ENCODE measurements at regions not wholly inside any gene's neighbourhood (a gene's known extent, or its start where the extent isn't known, plus 50 kb on each side); places are given as distances from the start of the nearest gene placed in this dataset.

DNA sequence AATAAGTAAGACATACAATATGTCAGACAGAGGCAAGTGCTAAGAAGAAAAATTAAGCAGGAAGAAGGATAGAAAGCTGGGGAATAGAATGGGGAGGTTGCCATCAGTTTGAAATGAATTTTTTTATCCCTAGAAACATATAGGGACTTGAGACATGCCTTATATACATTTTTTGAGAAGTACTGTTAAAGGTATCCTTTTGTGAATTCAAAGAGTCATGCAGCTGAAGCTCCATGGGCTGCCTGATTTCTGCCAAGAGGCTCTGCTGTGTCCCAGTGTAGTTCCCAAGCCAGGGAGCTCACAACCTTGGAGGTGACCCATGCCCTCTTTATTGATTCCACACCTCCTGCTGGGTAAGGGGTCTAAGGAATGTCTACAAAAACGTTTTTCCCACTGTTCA lies 564.6 kb upstream of the DIPK2B start:
- Histone ChIP-seq H3K4me3 (no peak overlapping the region), H3K27ac (peak overlapping the region in 1 of 2 donors; percentile 29), H3K9me3 (no peaks in the 10 kb centered on the region), H3K27me3 (no peaks in the 10 kb centered on the region), H3K36me3 (no peaks in the 10 kb centered on the region), H3K4me1 (no peaks in the 10 kb centered on the region)
- TF ChIP-seq CTCF (IDR thresholded peaks at IDR 0.05) = no peak
- no peak for TF ChIP-seq POLR2A (IDR thresholded peaks at IDR 0.05)
- intact Hi-C loops (cut with DNase I; ENCODE audit: low total_unique reads) = no loop called here
- no peak for DNase-seq

GRCh38 chrX:45762699-45763647 lies 562.3 kb upstream of the DIPK2B start:
- no peak for DNase-seq
- H3K4me1 ChIP-seq = no peaks in the 10 kb centered on the region
- H3K4me3 ChIP-seq = no peak overlapping the region
- H3K27ac ChIP-seq = peak overlapping the region in 1 of 2 donors; percentile 1
- TF ChIP-seq CTCF (IDR thresholded peaks at IDR 0.05) = no peak
- TF ChIP-seq POLR2A (IDR thresholded peaks at IDR 0.05) = no peak
- intact Hi-C loops (cut with DNase I; ENCODE audit: low total_unique reads) = no loop called here
- no peaks in the 10 kb centered on the region for H3K36me3 ChIP-seq
- no peaks in the 10 kb centered on the region for H3K27me3 ChIP-seq
- no peaks in the 10 kb centered on the region for H3K9me3 ChIP-seq

- Histone ChIP-seq H3K36me3 (no peaks in the 10 kb centered on the region), H3K9me3 (no peaks in the 10 kb centered on the region), H3K4me1 (no peaks in the 10 kb centered on the region), H3K4me3 (no peak overlapping the region), H3K27ac (peak overlapping the region in 1 of 2 donors; percentile 20), H3K27me3 (peaks cover 0 to 2% of the 10 kb centered on the region in 2 donors)
- intact Hi-C loops (cut with DNase I; ENCODE audit: low total_unique reads) = no loop called here
- DNase-seq = no peak
- TF ChIP-seq POLR2A (IDR thresholded peaks at IDR 0.05) (no peak), CTCF (IDR thresholded peaks at IDR 0.05) (no peak)
Measured at GRCh38 chrX:45761920-45762319, 561.2 kb upstream of the DIPK2B start.

- H3K36me3 ChIP-seq = no peaks in the 10 kb centered on the region
- H3K4me1 ChIP-seq = no peaks in the 10 kb centered on the region
- TF ChIP-seq POLR2A (IDR thresholded peaks at IDR 0.05) (no peak), CTCF (IDR thresholded peaks at IDR 0.05) (no peak)
- H3K9me3 ChIP-seq = no peaks in the 10 kb centered on the region
- no peak overlapping the region for H3K4me3 ChIP-seq
- H3K27me3 ChIP-seq = peaks cover 0 to 2% of the 10 kb centered on the region in 2 donors
- DNase-seq = no peak
- H3K27ac ChIP-seq = peak overlapping the region in 1 of 2 donors; percentile 7
- intact Hi-C loops (cut with DNase I; ENCODE audit: low total_unique reads) = no loop called here
Measured at GRCh38 chrX:45760187-45760742, 559.6 kb upstream of the DIPK2B start.
